ENCODE measurements at regions not wholly inside any gene's neighbourhood (a gene's known extent, or its start where the extent isn't known, plus 50 kb on each side); places are given as distances from the start of the nearest gene placed in this dataset.

DNA sequence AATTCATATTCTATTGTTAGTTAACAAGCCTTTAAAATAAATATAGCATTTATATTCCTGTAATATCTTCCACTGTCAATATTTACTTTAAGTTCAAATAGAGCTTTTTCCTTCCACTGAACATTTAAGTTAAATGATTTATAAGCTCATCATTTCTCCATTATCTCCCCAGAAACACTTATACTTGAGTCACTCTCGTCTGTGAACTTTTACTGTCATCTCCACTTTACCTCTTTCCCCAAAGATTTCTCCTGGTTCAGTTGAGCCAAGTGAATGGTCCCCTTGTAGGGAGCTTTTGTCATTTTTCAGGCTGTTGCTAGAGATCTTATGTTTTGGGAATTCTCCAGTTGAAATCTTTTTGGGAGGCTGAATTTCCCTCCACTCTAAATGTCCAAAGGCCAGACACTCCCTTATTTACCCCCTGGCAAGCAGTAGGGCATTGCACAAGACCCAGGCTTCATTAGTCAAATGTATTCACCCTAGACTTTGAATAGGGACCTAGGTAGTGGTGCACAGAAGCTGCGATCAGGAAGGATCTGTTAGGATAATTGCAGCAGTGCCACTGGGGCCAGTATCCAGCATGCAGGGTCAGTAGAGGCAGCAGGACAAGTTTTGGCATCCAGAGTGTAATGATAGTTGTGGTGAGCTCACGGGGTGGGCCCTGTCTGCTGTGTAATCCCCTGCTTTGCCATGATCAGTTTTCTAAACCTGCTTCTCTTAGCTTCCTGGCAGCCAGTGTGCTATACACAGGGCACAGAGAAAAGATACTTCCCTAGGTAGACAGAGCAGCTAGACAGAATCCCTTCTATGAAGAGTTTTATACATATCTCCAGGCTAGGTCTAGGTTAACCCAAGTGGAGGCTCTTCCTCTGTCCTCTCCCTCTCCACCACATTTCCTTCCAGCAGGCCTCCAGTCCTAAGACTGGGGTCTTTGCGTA is 356.5 kb upstream of the SLCO3A1 start:
- no peak overlapping the region for H3K27ac ChIP-seq (ENCODE audit: low read depth, low read length)
- RAD21 ChIA-PET (ENCODE audit: low non-redundant PET in 1 of 2, low total read pairs in 2 of 2, uncharacterized antibody in 2 of 2, unreplicated experiment in 2 of 2): no interaction called here
- H2AFZ ChIP-seq (ENCODE audit: low read depth, low read length, poor library complexity, severe bottlenecking): no peak overlapping the region
- POLR2A ChIA-PET: no interaction called here
- no peaks in the 10 kb centered on the region for H3K9me3 ChIP-seq (ENCODE audit: control insufficient read depth in 1 of 2, insufficient read depth in 1 of 2, low read depth in 1 of 2, low read length in 2 of 2)
- DNase-seq (ENCODE audit: low read depth, low spot score) (no peak), ATAC-seq (no peak)
- no peak overlapping the region for H3K4me3 ChIP-seq (replicated peaks in 1 of 2; ENCODE audit: low read depth in 1 of 2, low read length in 2 of 2)
- no peaks in the 10 kb centered on the region for H3K36me3 ChIP-seq (ENCODE audit: control insufficient read depth in 1 of 2, insufficient read depth in 2 of 2, low read length in 2 of 2)
- no peaks in the 10 kb centered on the region for H3K79me2 ChIP-seq (ENCODE audit: insufficient read depth, low read length)
- peaks cover 14% of the 10 kb centered on the region for H3K27me3 ChIP-seq (ENCODE audit: insufficient read depth, low read length)
- no peak overlapping the region for H3K9ac ChIP-seq (ENCODE audit: low read length)
- no peaks in the 10 kb centered on the region for H3K4me1 ChIP-seq (ENCODE audit: control insufficient read depth in 1 of 2, insufficient read depth in 2 of 2, low read length in 2 of 2)
- intact Hi-C loops (cut with micrococcal nuclease): no loop called here
- H3K9me2 ChIP-seq (ENCODE audit: insufficient read depth): no peaks in the 10 kb centered on the region
- CTCF ChIA-PET: no interaction called here
- BruUV-seq (replicated peaks): no TSS peak
- no peak overlapping the region for H3K4me2 ChIP-seq (ENCODE audit: low read length)
- TF ChIP-seq POLR2AphosphoS5 (IDR thresholded peaks at IDR 0.05; ENCODE audit: low read depth, low read length) (no peak), SIN3A (IDR thresholded peaks at IDR 0.05; ENCODE audit: low read depth) (no peak), SRF (IDR thresholded peaks at IDR 0.05; ENCODE audit: low read depth) (no peak), FOSL1 (IDR thresholded peaks at IDR 0.05; ENCODE audit: low read depth) (no peak), SP1 (IDR thresholded peaks at IDR 0.05; ENCODE audit: low read depth) (no peak), YY1 (IDR thresholded peaks at IDR 0.05; ENCODE audit: extremely low read depth, insufficient replicate concordance, low read depth, low read length) (no peak), CEBPB (IDR thresholded peaks at IDR 0.05; ENCODE audit: low read depth) (no peak), RAD21 (IDR thresholded peaks at IDR 0.05; ENCODE audit: low read depth) (no peak), CBX3 (IDR thresholded peaks at IDR 0.05; ENCODE audit: low read depth) (no peak), POLR2A (IDR thresholded peaks at IDR 0.05; ENCODE audit: borderline replicate concordance, extremely low read depth, insufficient read depth, insufficient read length) (no peak), ELF1 (IDR thresholded peaks at IDR 0.05; ENCODE audit: borderline replicate concordance, low read depth) (no peak), JUND (IDR thresholded peaks at IDR 0.05) (no peak)
- TF ChIP-seq, protein P1, sequence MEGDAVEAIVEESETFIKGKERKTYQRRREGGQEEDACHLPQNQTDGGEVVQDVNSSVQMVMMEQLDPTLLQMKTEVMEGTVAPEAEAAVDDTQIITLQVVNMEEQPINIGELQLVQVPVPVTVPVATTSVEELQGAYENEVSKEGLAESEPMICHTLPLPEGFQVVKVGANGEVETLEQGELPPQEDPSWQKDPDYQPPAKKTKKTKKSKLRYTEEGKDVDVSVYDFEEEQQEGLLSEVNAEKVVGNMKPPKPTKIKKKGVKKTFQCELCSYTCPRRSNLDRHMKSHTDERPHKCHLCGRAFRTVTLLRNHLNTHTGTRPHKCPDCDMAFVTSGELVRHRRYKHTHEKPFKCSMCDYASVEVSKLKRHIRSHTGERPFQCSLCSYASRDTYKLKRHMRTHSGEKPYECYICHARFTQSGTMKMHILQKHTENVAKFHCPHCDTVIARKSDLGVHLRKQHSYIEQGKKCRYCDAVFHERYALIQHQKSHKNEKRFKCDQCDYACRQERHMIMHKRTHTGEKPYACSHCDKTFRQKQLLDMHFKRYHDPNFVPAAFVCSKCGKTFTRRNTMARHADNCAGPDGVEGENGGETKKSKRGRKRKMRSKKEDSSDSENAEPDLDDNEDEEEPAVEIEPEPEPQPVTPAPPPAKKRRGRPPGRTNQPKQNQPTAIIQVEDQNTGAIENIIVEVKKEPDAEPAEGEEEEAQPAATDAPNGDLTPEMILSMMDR (IDR thresholded peaks at IDR 0.05 in 2 of 3, conservative IDR thresholded peaks at IDR 0.05 in 1 of 3; ENCODE audit: borderline replicate concordance in 1 of 3, insufficient read depth in 1 of 3, low read depth in 2 of 3, low read length in 2 of 3): no peak
- TF ChIP-seq, protein P2, sequence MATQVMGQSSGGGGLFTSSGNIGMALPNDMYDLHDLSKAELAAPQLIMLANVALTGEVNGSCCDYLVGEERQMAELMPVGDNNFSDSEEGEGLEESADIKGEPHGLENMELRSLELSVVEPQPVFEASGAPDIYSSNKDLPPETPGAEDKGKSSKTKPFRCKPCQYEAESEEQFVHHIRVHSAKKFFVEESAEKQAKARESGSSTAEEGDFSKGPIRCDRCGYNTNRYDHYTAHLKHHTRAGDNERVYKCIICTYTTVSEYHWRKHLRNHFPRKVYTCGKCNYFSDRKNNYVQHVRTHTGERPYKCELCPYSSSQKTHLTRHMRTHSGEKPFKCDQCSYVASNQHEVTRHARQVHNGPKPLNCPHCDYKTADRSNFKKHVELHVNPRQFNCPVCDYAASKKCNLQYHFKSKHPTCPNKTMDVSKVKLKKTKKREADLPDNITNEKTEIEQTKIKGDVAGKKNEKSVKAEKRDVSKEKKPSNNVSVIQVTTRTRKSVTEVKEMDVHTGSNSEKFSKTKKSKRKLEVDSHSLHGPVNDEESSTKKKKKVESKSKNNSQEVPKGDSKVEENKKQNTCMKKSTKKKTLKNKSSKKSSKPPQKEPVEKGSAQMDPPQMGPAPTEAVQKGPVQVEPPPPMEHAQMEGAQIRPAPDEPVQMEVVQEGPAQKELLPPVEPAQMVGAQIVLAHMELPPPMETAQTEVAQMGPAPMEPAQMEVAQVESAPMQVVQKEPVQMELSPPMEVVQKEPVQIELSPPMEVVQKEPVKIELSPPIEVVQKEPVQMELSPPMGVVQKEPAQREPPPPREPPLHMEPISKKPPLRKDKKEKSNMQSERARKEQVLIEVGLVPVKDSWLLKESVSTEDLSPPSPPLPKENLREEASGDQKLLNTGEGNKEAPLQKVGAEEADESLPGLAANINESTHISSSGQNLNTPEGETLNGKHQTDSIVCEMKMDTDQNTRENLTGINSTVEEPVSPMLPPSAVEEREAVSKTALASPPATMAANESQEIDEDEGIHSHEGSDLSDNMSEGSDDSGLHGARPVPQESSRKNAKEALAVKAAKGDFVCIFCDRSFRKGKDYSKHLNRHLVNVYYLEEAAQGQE (IDR thresholded peaks at IDR 0.05; ENCODE audit: low read depth): no peak
- TF ChIP-seq, protein P3, sequence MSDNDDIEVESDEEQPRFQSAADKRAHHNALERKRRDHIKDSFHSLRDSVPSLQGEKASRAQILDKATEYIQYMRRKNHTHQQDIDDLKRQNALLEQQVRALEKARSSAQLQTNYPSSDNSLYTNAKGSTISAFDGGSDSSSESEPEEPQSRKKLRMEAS (IDR thresholded peaks at IDR 0.05): no peak
- H4K20me1 ChIP-seq (ENCODE audit: insufficient read depth): no peaks in the 10 kb centered on the region

Data from HCT116 (cell line).